Fibroblast of skin of scalp (primary cell): ENCODE measurements at regions not wholly inside any gene's neighbourhood (a gene's known extent, or its start where the extent isn't known, plus 50 kb on each side); places are given as distances from the start of the nearest gene placed in this dataset.

Source experiments
- DNase-seq: peaks from one replicate; pipeline ENCODE4 v3.0.0-alpha.2; 2013

- no peak for DNase-seq
Measured at GRCh38 chr15:35867356-35867755, 321.4 kb upstream of the DPH6 start.

GRCh38 chr15:35871282-35871681, 325.3 kb upstream of the DPH6 start:
- no peak for DNase-seq

GRCh38 chr15:35871812-35872211, 325.8 kb upstream of the DPH6 start:
- no peak for DNase-seq

- no peak for DNase-seq
Measured at GRCh38 chr15:35872577-35872976, 326.6 kb upstream of the DPH6 start.

DNA sequence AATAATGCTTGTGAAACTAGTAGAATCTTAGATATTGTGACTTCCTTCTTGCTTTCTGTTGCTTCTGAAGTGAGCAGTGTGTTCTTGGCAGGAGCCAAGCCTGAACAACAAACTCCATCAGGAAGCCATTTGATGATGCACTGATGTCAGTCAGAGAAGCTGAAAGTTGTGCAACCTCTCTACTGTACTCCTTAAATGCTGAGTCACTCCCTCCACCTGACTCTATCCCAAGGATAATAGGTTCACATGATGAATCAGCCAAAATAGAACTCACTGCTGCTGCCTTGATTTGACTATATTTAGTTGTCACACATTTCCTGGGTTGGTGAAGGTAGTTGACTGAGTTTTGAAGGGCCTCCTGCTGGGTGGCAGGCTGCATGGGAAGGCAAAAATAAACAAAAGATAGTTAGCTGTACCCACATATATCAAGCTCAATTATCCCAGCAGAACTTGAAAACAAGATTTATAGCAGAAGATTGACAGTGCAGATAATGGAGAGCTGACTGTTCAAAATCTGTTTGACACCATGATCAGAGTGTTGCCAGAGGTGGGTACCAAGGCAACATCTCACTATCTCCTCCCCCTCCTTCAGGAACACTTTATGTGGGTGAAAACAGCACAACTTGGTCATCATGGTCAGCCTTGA, 328.4 kb upstream of the DPH6 start:
- DNase-seq: peak; percentile 55

GRCh38 chr15:35876762-35877161, 330.8 kb upstream of the DPH6 start:
- DNase-seq: peak; percentile 14

DNA sequence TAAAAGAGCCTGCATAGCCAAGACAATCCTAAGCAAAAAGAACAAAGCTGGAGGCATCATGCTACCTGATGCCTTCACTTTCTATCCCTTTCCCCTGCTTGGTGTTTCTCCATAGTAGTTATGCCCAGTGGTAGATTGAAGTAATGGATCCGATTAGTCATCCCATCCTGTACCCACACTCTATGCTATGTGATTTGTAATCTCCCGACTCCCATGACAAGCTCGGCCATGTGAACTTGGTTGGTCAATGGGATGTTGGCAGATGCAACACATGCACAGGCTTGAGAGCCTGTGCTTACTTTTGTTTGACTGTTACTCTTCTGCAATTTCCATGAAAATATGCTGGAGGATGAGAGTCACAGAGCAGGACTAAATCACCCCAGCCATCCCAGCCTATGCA, 334.9 kb upstream of the DPH6 start:
- DNase-seq: no peak

DNA sequence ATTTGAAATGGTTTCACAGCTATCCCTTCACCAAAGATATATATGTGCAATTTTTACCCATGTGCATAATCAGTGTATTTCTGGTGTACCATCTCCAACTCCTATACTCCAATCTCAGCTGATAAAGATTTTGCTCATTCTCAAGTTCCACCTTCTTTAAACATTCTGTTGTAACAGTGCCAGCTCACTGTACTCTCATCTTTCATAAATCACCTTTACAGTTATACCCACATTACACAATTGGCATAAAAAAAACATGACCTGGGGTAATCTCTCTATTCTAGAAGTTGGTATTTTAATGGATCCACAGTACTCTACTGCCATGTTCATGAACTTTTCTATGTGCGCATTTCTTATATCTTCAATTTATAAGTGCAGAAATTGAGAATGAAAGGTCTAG, 339.9 kb upstream of the DPH6 start:
- DNase-seq: no peak

DNA sequence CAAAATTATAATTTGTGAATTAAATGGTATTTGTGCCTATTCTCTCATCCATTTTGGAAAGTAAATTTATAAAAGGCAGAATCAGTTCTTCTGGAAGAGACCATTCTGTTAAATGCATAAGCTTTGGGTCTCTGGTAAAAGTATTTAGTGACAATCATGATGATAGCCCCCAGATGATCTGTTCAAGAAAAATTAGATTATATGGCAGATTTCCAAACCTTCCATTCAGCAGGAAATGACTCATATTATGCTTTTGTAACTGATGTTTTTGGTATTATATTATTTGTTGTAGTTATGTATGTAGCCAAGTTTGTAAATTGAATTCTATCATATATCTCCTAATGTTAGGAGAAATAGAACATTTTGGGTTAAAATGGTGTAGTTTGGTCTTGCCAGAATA, 340.8 kb upstream of the DPH6 start:
- DNase-seq: peak; percentile 59

DNA sequence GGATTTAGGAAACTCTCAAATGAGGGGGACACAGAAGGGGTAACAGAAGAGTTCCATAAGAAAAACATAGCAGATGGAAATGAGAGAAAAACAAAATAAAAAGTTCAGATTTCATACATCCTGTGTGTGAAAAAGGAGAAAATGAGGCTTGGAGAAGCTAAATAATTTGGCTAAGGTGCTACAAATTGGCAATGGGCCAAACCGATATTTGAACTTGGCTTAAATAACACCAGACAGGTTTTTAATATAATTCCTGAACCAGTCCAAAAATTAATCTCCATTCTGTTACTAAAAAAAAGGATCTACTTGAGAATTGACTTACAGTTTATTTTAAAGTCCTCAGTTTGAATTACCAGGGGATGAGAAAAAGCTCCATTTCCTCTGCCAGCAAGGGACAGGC, 342.9 kb upstream of the DPH6 start:
- no peak for DNase-seq

- DNase-seq: peak; percentile 2
Measured at GRCh38 chr15:35907511-35907910, 361.5 kb upstream of the DPH6 start.

GRCh38 chr15:35909414-35909813, 363.4 kb upstream of the DPH6 start:
- no peak for DNase-seq

- DNase-seq: no peak
Measured at GRCh38 chr15:35910227-35910626, 364.3 kb upstream of the DPH6 start.

GRCh38 chr15:35911052-35911777, 365.2 kb upstream of the DPH6 start:
- no peak for DNase-seq

- DNase-seq: no peak
Measured at GRCh38 chr15:35912196-35912595, 366.2 kb upstream of the DPH6 start.

GRCh38 chr15:35914573-35914972, 368.6 kb upstream of the DPH6 start:
- no peak for DNase-seq

- DNase-seq: no peak
Measured at GRCh38 chr15:35921046-35921445, 375.1 kb upstream of the DPH6 start.

GRCh38 chr15:35925275-35926006, 379.5 kb upstream of the DPH6 start:
- DNase-seq: no peak

DNA sequence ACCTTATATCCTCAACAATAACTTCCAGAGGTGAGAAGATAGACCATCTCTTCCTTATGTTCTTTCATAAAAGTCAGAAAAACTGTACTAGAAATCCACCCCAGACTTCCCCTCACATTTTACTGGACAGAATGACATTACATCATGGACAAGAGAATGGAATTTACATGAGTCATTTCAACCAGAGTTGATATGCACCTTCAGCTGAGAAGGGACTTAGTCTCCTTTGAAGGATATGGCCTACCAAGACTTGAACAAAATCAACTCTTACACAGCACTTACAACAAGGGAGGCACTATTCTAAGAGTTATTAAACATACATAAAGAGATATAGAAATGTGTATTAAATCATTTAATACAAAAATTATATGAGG, 380.0 kb upstream of the DPH6 start:
- DNase-seq: peak; percentile 11

- no peak for DNase-seq
Measured at GRCh38 chr15:35928847-35929246, 382.9 kb upstream of the DPH6 start.

- no peak for DNase-seq
Measured at GRCh38 chr15:35929740-35930444, 383.9 kb upstream of the DPH6 start.

GRCh38 chr15:35931799-35932341, 385.9 kb upstream of the DPH6 start:
- no peak for DNase-seq

DNA sequence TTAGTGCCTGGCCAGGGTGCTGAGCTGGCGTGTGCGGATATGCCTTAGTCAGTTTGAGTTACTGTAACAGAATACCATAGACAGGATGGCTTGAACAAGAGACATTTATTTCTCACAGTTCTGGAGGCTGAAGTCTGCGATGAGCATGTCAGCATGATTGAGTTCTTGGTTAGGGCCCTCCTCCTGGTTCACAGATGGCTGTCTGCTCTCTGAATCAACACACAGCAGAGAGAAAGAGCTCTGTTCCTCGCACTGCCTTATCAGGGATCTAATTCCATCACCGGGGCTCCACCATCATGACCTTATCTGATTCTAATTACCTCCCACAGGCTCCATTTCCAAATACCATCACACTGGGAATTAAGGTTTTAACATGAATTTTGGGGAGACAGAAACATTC, 386.6 kb upstream of the DPH6 start:
- no peak for DNase-seq
